Activated CD8-positive, alpha-beta memory T cell treated with anti-CD3 and anti-CD28 coated beads, Interleukin-2, amount 50 U/mL, for 1 hour (primary cell): ENCODE measurements at regions not wholly inside any gene's neighbourhood (a gene's known extent, or its start where the extent isn't known, plus 50 kb on each side); places are given as distances from the start of the nearest gene placed in this dataset.
"Not testable (repeated sequence)": the region's sequence is repeated elsewhere in the genome, so short reads cannot be mapped to it uniquely, and the experiment has no call there.

ENCODE experiments used
- DNase-seq: peaks from one replicate; pipeline ENCODE4 v3.0.0-alpha.2; 2020; ENCODE audit errors: extremely low read depth

DNA sequence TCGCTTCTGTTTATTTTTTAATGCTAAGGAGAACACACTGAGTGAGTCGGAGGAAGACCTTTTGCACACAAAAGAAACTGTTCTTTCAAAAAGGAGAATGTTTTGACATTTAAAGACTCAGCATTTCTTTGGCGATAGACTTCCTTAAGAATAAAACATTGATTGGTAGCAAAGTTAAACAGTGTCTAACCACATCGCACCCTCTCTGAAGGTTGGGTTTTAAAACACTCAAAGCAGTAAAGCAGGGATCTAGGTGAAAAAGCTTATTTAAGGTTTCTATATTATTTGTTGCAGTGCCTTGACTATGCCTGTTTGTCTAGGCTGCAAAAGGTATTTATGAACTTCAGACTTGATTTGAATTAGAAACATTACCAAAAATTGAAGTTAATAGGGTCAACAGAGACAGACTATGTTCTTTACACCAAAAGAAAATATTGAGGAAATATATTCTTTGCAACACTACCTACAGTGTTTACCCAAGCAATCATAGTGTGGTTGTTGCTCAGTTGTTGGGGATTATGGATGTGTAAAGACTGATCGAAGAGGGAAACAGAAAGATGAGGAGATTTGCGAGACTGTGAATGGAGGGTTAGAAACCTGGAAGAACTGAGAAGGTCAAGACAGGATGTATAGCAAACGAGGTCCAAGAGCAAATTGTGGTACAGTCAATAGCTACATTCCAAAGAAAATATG, 297.8 kb upstream of the SLC39A10 start:
- DNase-seq = no peak

DNA sequence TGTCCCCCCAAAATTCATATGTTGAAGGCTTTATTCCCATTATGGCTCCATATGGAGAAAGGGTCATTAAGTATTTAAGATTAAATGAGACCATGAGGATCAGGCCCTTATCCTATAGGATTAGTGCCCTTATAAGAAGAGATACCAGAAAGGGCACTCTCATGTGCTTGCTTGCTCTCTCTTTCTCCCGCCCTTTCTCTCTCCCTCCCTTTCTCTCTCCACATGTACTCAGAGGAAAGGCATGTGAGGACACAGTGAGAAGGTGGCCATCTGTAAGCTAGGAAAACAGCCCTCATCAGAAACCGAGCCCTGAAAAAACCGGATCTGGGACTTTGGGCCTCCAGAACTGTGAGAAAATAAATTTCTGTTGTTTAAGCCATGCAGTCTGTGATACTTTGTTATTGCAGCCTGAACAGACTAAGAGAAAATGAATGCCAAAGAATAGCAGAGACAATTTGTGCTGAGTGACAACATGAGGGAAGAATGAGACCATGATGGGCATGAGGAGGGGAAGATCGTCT, 300.0 kb upstream of the SLC39A10 start:
- no peak for DNase-seq

- no peak for DNase-seq
These were observed 301.0 kb upstream of the SLC39A10 start for GRCh38 chr2:195356026-195356425.

- no peak for DNase-seq
These were observed 304.4 kb upstream of the SLC39A10 start for GRCh38 chr2:195352581-195352980.

DNA sequence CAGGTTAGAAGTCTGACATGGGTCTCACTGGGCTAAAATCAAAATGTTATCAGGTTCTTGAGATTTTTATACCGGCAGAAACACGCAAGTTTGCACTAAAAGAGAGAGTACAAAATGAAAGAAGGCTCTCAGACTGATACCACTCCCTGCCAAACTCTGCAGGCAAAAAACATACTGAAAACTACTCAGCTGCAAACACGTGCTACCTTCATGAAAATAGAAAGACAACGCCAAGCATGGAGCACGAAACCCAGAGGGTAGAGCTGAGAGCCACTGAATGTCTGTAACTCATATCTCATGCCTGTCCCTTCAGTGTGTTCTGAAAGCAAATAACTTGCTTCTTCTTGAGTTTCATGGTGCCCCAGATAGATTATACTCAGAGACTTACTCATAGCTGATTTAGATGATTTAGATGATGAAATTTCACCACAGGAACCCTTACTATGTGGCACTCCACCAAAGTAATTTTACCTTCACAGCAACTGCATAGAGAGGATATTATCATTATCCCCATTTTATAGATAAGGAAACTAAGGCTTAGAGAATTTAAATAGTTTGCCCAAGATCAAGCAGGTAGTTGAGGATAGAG, 313.0 kb upstream of the SLC39A10 start:
- no peak for DNase-seq

- DNase-seq = no peak
These were observed 313.5 kb upstream of the SLC39A10 start for GRCh38 chr2:195343540-195343939.

GRCh38 chr2:195342061-195342460, 315.0 kb upstream of the SLC39A10 start:
- DNase-seq = no peak

DNA sequence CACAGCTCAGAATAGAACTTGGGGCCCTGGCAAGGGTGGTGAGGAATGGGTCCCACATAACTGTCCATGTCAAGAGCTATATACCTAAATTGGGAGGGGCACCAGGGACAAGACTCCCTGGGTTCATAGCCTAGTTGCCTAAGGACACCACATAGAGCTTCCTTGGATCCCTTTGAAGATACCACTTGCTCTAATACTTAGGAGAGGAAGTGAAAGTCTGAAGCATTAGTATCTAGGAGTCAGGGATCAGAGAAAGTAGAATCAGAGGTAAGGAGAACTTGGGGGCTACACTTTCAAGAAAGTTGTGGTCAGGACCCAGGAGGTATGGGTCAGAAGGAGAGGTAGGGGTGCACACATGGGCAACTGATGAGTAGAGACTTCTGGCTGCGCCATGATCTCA, 318.2 kb upstream of the SLC39A10 start:
- no peak for DNase-seq

DNA sequence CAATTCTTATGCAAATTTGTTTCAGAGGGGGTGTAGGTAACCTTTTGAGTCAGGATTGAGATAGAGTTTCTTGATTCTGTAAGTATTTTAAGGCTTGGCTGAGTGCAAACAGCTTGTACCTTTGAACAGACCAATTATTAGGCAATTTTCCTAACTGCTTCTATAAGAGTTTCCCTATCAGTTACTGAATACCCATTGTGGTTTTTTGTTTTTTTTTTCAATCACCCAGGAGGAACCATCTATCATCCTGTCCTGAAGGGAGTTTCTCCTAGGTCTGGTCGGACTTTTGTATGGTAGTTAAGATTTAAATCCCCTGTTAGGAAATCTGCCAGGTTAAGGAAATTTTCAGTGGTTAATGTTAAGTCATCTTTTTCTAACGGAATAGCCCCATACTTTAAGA, 319.4 kb upstream of the SLC39A10 start:
- DNase-seq = no peak

- DNase-seq = no peak
These were observed 323.2 kb upstream of the SLC39A10 start for GRCh38 chr2:195333869-195334268.

DNA sequence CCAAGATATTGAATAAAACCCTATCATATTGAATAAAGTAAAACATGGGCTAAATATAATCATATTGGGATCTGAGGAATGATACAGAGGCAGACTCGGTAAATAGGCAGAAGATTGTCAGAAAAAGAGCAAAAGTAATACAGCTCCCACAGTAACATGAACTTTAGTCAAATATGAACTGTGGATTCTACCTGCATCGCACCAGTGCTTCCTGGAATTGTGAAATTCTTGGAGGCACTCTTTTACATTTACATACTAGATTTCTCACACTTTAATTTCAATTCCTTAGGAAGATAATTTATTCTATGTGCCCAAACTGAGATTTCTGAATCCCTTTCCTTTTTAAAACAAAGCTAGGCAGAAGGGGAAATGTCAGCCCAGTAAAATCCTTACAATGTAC, 325.1 kb upstream of the SLC39A10 start:
- no peak for DNase-seq

DNA sequence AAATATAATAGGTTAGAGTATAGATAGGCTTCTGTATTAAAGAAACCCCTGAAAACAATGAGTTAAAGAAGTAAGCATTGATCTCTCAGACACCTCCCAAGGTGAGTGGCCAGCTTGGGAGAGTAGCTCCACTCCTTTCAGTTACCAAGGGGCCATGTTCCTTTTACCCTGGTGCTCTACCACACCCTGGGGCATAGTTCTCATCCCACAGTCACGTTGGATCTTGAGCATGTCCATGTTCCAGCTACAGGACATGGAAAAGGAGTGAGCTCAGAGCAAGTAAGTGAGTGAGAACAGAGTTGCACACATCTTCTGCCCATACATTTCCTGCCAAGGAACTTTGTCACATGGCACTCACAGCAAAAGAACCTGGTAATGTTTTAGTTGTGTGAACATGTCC, 325.9 kb upstream of the SLC39A10 start:
- no peak for DNase-seq

- DNase-seq = no peak
These were observed 326.5 kb upstream of the SLC39A10 start for GRCh38 chr2:195330513-195330956.

DNA sequence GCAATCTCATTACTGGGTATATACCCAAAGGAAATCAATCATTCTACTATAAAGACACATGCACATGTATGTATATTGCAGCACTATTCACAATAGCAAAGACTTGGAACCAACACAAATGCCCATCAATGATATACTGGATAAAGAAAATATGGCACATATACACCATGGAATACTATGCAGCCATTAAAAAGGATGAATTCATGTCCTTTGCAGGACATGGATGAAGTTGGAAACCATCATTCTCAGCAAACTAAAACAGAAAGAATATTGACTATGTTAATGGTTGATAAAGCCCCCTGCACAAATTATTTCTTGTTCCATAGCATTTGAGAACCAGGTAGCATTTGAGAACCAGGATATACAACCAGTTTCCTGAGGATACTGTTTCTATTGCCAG, 327.2 kb upstream of the SLC39A10 start:
- DNase-seq = not testable (repeated sequence)

- no peak for DNase-seq
These were observed 330.5 kb upstream of the SLC39A10 start for GRCh38 chr2:195326537-195326936.

DNA sequence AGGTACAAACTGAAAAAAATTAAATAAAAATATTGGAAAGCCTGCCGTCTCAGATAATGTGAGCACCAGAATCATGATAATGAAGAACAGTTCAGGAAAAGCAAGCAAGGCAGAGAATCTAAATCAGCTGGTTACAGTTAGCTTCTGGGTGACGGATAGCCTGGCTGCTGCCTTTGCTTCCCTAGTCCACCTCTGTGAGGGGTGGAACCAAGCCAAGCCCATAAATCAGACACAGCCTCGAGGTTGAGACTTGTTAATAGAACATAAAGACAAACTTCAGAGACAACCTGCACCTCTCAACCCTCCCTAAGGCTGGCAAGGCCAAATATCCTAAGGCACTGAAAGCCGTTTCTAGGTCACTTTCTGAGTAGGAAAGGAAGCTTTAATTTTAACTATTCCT, 334.7 kb upstream of the SLC39A10 start:
- no peak for DNase-seq

GRCh38 chr2:195320413-195320973, 336.5 kb upstream of the SLC39A10 start:
- DNase-seq = no peak

- no peak for DNase-seq
These were observed 337.2 kb upstream of the SLC39A10 start for GRCh38 chr2:195319548-195320412.

DNA sequence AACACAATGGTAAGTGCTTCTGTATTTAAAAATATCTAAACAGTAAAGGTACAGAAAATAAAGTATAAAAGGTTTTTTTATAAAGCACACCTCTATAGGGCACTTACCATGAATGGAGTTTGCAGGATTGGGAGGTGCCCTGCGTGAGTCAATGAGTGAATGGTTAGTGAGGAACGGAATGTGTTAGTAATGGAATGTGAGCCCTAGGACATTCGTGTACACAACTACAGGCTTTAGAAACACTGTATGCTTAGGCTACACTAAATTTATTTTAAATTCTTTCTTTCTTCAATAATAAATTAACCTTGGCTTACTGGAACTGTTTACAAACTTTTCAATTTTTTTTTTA, 337.9 kb upstream of the SLC39A10 start:
- no peak for DNase-seq

DNA sequence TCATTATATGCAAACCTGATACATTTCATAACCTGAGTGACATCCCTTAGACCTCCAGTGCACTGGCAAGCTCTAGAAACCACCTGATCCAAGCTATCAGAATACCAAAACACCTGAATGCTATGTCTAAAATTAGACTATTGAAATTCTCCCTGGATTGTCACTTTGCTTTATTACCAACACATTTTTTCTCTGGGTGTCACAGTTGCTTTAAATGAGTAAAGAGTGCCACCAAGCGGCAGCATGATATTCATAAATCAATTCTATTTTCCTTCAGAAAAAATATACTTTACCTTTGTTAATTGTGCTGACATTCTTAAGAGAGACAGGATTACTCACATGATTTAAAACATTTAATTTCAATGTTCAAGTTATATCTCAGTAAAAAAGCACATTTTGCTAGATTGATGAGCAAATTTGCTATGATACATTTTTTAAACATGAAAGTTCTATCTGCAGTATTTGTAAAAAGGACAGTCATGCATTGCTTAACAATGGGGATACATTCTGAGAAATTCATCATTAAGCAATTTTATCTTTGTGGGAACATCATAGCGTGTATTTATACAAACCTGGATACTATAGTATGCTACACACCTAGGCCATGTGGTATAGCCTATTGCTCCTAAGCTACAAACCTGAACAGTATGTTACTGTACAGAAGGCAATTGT, 338.4 kb upstream of the SLC39A10 start:
- DNase-seq = peak; percentile 7

- no peak for DNase-seq
These were observed 339.5 kb upstream of the SLC39A10 start for GRCh38 chr2:195317550-195317949.

DNA sequence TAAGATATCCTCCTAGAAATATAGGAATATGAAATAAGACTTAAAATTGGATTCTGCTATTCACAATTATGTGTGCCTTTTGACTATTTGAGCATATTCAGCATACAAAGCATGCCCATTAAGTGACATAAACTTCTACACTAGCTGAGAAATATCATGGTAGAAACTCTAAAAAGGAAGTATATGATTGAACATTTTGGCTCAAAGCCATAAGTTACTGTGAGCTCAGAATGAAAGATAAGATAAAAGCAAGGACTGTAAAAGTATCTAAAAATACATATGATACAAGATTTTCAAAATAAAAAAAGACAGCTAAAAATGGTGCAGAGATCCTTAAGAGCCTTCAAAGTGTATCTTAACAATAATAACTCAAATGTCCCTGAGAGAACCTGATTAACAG, 340.5 kb upstream of the SLC39A10 start:
- no peak for DNase-seq
